ENCODE measurements at regions not wholly inside any gene's neighbourhood (a gene's known extent, or its start where the extent isn't known, plus 50 kb on each side); places are given as distances from the start of the nearest gene placed in this dataset.

- POLR2A ChIA-PET: no interaction called here
- Mint-ChIP-seq H3K4me3 (no peak overlapping the region), H3K36me3 (ENCODE audit: low read depth) (no peaks in the 10 kb centered on the region), H3K4me1 (peaks cover 4% of the 10 kb centered on the region), H3K27ac (no peak overlapping the region), H3K9me3 (no peaks in the 10 kb centered on the region), H3K27me3 (peaks cover 4% of the 10 kb centered on the region)
- intact Hi-C loops (cut with micrococcal nuclease): no loop called here
- no peak for TF ChIP-seq CTCF (IDR thresholded peaks at IDR 0.05)
- no peak for DNase-seq
- CTCF ChIA-PET: no interaction called here
- no peak for ATAC-seq (ENCODE audit: low read depth)
These were observed 336.4 kb upstream of the CTNNB1 start for GRCh38 chr3:40862946-40863345.

GRCh38 chr3:40864146-40864782, 335.0 kb upstream of the CTNNB1 start:
- no peak for TF ChIP-seq CTCF (IDR thresholded peaks at IDR 0.05)
- Mint-ChIP-seq H3K27ac (no peak overlapping the region), H3K4me1 (peaks cover 4% of the 10 kb centered on the region), H3K27me3 (peaks cover 4% of the 10 kb centered on the region), H3K4me3 (no peak overlapping the region), H3K9me3 (no peaks in the 10 kb centered on the region), H3K36me3 (ENCODE audit: low read depth) (no peaks in the 10 kb centered on the region)
- ATAC-seq (ENCODE audit: low read depth) (no peak), DNase-seq (no peak)
- CTCF ChIA-PET: no interaction called here
- intact Hi-C loops (cut with micrococcal nuclease): no loop called here
- POLR2A ChIA-PET: no interaction called here

DNA sequence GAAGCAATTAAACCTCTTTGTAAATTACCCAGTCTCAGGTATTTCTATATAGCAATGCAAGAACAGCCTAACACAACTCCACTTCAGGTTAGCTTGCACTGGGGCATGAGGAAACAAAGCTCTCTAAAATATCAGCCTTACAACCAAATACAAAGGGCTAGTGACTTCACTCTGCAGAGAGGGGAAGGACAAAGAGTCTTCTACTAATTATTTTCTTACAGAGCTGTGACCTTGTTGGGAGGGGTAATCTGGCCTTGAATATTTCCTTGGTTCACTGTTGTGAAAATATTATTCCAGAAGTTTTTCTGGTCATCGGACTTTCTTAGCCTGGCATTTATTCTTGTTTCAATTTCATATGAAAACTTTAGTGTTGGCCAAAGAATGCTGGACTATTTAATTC, 334.4 kb upstream of the CTNNB1 start:
- POLR2A ChIA-PET: no interaction called here
- Mint-ChIP-seq H3K27ac (no peak overlapping the region), H3K27me3 (peaks cover 4% of the 10 kb centered on the region), H3K36me3 (ENCODE audit: low read depth) (no peaks in the 10 kb centered on the region), H3K4me1 (peaks cover 4% of the 10 kb centered on the region), H3K4me3 (no peak overlapping the region), H3K9me3 (no peaks in the 10 kb centered on the region)
- DNase-seq (no peak), ATAC-seq (ENCODE audit: low read depth) (no peak)
- no peak for TF ChIP-seq CTCF (IDR thresholded peaks at IDR 0.05)
- intact Hi-C loops (cut with micrococcal nuclease): no loop called here
- CTCF ChIA-PET: no interaction called here

DNA sequence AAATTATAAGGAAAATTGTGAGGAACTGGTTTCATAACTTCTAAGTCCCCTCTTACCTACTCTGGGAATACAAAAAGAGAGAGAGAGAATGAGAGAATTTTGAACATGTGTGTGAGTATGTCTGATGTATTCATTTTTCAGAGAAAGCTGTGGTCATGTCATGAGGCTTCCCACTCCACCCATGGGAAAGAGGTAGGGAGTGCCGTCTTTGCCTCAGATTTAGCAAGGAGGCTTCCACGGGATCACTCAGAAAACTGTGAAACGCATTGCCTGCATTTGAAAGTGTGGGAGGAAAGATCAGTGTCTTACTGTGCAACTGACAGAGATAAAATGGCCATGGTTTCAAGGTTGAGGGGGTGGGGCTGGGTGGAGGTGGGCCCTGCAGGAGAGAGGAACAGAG, 331.5 kb upstream of the CTNNB1 start:
- POLR2A ChIA-PET: no interaction called here
- no peak for TF ChIP-seq CTCF (IDR thresholded peaks at IDR 0.05)
- peaks cover 6% of the 10 kb centered on the region for H3K27me3 Mint-ChIP-seq

GRCh38 chr3:40869013-40869412, 330.3 kb upstream of the CTNNB1 start:
- TF ChIP-seq CTCF (IDR thresholded peaks at IDR 0.05): no peak
- peaks cover 4% of the 10 kb centered on the region for H3K4me1 Mint-ChIP-seq
- DNase-seq (no peak), ATAC-seq (ENCODE audit: low read depth) (no peak)
- CTCF ChIA-PET: interaction anchor here (1.3 kb wide), 1 partner anchor 284 kb away, joined by 3 read pairs; no protein-coding TSS in a partner anchor
- intact Hi-C loops (cut with micrococcal nuclease): no loop called here
- H3K27me3 Mint-ChIP-seq: peaks cover 4% of the 10 kb centered on the region
- POLR2A ChIA-PET: no interaction called here
- no peak overlapping the region for H3K4me3 Mint-ChIP-seq
- no peaks in the 10 kb centered on the region for H3K9me3 Mint-ChIP-seq
- no peak overlapping the region for H3K27ac Mint-ChIP-seq
- H3K36me3 Mint-ChIP-seq (ENCODE audit: low read depth): no peaks in the 10 kb centered on the region

More for the DNA sequence above, 331.5 kb upstream of the CTNNB1 start:
- H3K36me3 Mint-ChIP-seq (ENCODE audit: low read depth): no peaks in the 10 kb centered on the region
- no peak overlapping the region for H3K4me3 Mint-ChIP-seq
- intact Hi-C loops (cut with micrococcal nuclease): no loop called here
- no peak for DNase-seq
- CTCF ChIA-PET: no interaction called here
- no peaks in the 10 kb centered on the region for H3K9me3 Mint-ChIP-seq
- peaks cover 4% of the 10 kb centered on the region for H3K4me1 Mint-ChIP-seq
- ATAC-seq (ENCODE audit: low read depth): no peak
- no peak overlapping the region for H3K27ac Mint-ChIP-seq
